ENCODE measurements at regions not wholly inside any gene's neighbourhood (a gene's known extent, or its start where the extent isn't known, plus 50 kb on each side); places are given as distances from the start of the nearest gene placed in this dataset.

DNA sequence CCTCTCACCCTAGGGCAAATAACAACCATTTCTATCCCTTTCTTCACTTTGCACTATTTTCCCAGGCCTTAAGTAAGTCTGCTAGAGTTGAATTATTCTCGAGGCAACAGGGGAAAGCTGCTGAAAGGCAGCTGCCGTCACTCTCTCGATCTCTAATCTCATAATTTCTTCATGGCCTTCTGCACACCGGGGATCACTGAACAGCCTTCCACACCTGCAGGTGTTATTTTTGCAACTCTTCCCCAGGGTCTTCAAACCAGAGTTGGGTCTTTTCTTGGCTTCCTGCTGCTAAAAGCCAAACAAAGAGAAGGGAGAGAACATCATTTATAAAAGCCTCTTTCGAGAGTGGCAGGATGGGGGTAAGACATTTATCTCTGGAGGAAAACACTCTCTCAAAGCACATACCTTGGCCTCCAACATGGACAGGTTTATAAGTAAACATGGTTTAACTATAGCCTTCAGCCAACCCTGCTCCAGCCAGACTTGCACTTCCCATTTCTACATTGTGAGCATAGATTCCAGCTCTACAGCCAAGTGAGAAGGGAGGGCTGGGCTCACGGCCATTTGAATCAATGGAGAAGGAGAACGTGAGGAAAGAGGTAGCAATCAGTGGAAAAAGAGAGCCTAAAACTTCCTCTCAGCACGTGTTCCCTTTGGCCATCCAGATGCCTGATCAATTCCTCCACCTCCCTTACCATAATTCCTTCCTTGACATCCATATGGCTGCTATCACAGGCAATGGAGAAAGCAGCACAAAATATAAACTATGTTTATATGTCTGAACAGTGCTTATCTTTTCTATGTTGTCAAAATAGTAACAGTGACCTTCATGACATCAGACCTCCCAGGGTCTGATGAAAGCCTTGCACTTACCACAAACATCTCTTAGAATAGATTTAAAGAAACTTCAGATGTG is 464.9 kb downstream of the TLE1 start:
- TF ChIP-seq, protein P1, sequence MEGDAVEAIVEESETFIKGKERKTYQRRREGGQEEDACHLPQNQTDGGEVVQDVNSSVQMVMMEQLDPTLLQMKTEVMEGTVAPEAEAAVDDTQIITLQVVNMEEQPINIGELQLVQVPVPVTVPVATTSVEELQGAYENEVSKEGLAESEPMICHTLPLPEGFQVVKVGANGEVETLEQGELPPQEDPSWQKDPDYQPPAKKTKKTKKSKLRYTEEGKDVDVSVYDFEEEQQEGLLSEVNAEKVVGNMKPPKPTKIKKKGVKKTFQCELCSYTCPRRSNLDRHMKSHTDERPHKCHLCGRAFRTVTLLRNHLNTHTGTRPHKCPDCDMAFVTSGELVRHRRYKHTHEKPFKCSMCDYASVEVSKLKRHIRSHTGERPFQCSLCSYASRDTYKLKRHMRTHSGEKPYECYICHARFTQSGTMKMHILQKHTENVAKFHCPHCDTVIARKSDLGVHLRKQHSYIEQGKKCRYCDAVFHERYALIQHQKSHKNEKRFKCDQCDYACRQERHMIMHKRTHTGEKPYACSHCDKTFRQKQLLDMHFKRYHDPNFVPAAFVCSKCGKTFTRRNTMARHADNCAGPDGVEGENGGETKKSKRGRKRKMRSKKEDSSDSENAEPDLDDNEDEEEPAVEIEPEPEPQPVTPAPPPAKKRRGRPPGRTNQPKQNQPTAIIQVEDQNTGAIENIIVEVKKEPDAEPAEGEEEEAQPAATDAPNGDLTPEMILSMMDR (IDR thresholded peaks at IDR 0.05): no peak
- no peak for DNase-seq
- ATAC-seq: no peak
- Histone ChIP-seq H3K36me3 (ENCODE audit: insufficient read depth in 1 of 2, low read depth in 1 of 2) (no peaks in the 10 kb centered on the region), H3K4me3 (no peak overlapping the region), H3K27me3 (ENCODE audit: insufficient read depth in 3 of 3, low read length in 2 of 3) (no peaks in the 10 kb centered on the region), H3K9me3 (no peaks in the 10 kb centered on the region), H3K27ac (no peak overlapping the region), H3K4me1 (no peaks in the 10 kb centered on the region)
- WGBS, 3 donors: 28 to 34% (median 31%) methylated on average over 8 of the region's 8 CpGs
- intact Hi-C loops (cut with DNase I): no loop called here

DNA sequence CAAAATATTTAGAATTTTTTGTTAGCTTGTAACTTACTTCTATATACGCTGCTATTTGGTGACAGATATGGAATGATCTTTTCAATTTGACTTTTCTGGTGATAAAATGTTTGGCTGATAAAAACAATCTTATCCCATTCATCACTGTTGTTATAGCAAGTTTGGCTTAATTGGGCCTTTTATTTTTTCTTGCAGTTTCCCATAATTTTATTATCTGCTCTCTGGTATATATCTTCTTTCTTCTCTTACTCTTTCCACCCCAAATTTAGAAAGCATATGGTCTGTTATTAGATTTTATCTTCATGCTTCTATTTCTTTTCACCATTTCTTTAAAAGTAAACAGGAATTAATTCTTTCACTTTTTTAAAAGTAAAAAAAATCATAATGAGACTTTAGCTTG is 474.4 kb downstream of the TLE1 start:
- H3K27me3 ChIP-seq (ENCODE audit: insufficient read depth in 3 of 3, low read length in 2 of 3): no peaks in the 10 kb centered on the region
- H3K36me3 ChIP-seq (ENCODE audit: insufficient read depth in 1 of 2, low read depth in 1 of 2): no peaks in the 10 kb centered on the region
- H3K4me3 ChIP-seq: no peak overlapping the region
- no peak overlapping the region for H3K27ac ChIP-seq
- no peak for DNase-seq
- intact Hi-C loops (cut with DNase I): no loop called here
- TF ChIP-seq, protein P1 (IDR thresholded peaks at IDR 0.05): no peak
- ATAC-seq: no peak
- no peaks in the 10 kb centered on the region for H3K9me3 ChIP-seq
- WGBS, 3 donors: 98 to 100% (median 98%) methylated on average over 1 of the region's 1 CpG
- H3K4me1 ChIP-seq: no peaks in the 10 kb centered on the region

DNA sequence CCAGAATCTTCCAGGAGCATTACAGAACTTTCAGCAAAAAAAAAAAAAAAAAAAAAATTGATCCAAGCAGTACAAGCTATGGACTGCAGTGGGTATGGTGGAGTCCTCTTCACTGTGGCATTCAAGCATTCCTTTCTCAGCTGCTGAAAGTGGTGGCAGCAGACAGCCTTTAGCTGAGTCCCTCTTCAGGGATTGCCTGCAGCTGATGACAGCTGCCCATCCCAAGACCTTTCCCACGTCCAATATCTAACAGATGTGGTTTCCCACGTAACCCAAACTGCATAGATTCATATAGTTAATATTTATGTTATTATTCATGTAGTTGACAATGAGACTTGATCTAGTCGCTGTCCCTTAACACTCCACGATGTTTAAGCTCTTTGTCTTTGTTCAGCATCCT is 475.9 kb downstream of the TLE1 start:
- DNase-seq (no peak), ATAC-seq (no peak)
- intact Hi-C loops (cut with DNase I): no loop called here
- no peaks in the 10 kb centered on the region for H3K9me3 ChIP-seq
- TF ChIP-seq, protein P1 (IDR thresholded peaks at IDR 0.05): no peak
- H3K36me3 ChIP-seq (ENCODE audit: insufficient read depth in 1 of 2, low read depth in 1 of 2): no peaks in the 10 kb centered on the region
- no peak overlapping the region for H3K27ac ChIP-seq
- H3K4me1 ChIP-seq: no peaks in the 10 kb centered on the region
- H3K4me3 ChIP-seq: no peak overlapping the region
- WGBS, 3 donors: 57 to 67% (median 65%) methylated on average over 4 of the region's 4 CpGs
- H3K27me3 ChIP-seq (ENCODE audit: insufficient read depth in 3 of 3, low read length in 2 of 3): no peaks in the 10 kb centered on the region

DNA sequence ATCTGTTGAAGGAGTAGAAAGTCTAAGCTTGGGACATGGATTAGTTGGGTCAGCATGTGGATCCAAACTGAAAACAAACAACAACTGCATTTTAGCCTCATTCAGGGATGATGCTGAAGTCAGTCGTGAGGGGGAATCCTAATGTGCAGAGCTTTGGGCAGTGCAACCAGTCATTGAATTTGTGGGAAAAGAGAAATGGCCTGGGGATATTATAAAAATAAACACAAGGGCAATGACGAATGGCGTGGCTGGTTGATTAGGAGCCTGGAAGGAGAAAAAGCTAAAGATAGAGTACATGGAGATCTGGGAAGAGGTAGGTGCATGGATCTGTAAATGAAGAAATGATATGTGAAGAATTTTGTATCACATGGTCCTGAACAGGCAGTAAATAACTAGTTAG is 477.6 kb downstream of the TLE1 start:
- H3K27ac ChIP-seq: no peak overlapping the region
- ATAC-seq: no peak
- DNase-seq: no peak

More for the DNA sequence above, 477.6 kb downstream of the TLE1 start:
- H3K4me1 ChIP-seq: no peaks in the 10 kb centered on the region
- H3K9me3 ChIP-seq: no peaks in the 10 kb centered on the region
- H3K4me3 ChIP-seq: no peak overlapping the region
- no peaks in the 10 kb centered on the region for H3K36me3 ChIP-seq (ENCODE audit: insufficient read depth in 1 of 2, low read depth in 1 of 2)
- TF ChIP-seq, protein P1 (IDR thresholded peaks at IDR 0.05): no peak
- H3K27me3 ChIP-seq (ENCODE audit: insufficient read depth in 3 of 3, low read length in 2 of 3): no peaks in the 10 kb centered on the region
- intact Hi-C loops (cut with DNase I): no loop called here
- 91 to 94% (median 91%) methylated on average over 3 of the region's 3 CpGs for WGBS, 3 donors
